T-cell (primary cell): ENCODE measurements at regions not wholly inside any gene's neighbourhood (a gene's known extent, or its start where the extent isn't known, plus 50 kb on each side); places are given as distances from the start of the nearest gene placed in this dataset.

Source experiments
- ATAC-seq, 4 experiments: fragments of 200-7000 bp in 3 of 4; fragments of 150-1000 bp in 1 of 4; cut with Tn5 transposase; replicated peaks in 1 of 4; 1 replicate in 3 of 4; 2 replicates in 1 of 4; pipeline ENCODE4 v1.10.0; 2021; ENCODE audit warnings: moderate library complexity in 3 of 4, mild to moderate bottlenecking in 2 of 4, moderate number of reproducible peaks in 1 of 4
- CTCF ChIA-PET, 2 donors: fragments of 300-600 bp; sonication (Branson Sonifier 250); formaldehyde crosslinking; loops; one replicate each; lab custom pipeline; 2022; ENCODE audit warnings: antibody characterized with exemption in 2 of 2; lab: Charles Lee
- POLR2A ChIA-PET, 2 donors: fragments of 300-600 bp; sonication (Branson Sonifier 250); formaldehyde crosslinking; loops; one replicate each; lab custom pipeline; 2022; ENCODE audit warnings: antibody characterized with exemption in 2 of 2; lab: Charles Lee
- DNase-seq, 35 experiments: peaks; one replicate each; pipeline versions ENCODE4 v3.0.0 to v3.0.0-alpha.2; 2013 to 2023
- H3K27ac ChIP-seq: one replicate; pipeline ENCODE4 v1.5.1; 2013; ENCODE audit warnings: low read length
- H3K27me3 ChIP-seq, 2 experiments: replicated peaks in 1 of 2; 1 replicate in 1 of 2; 2 replicates in 1 of 2; pipeline versions ENCODE4 v1.6.1 to v1.7.0; 2013; ENCODE audit warnings: low read length in 1 of 2, mixed read lengths in 1 of 2; ENCODE audit not compliant: control insufficient read depth in 2 of 2, insufficient read depth in 2 of 2; ENCODE audit errors: extremely low read depth in 1 of 2
- H3K36me3 ChIP-seq, 2 donors: 1 replicate in 1 of 2; 2 replicates in 1 of 2; pipeline versions ENCODE4 v1.6.1 to v1.7.0; 2013; ENCODE audit warnings: low read length in 1 of 2; ENCODE audit not compliant: control insufficient read depth in 2 of 2, insufficient read depth in 1 of 2; ENCODE audit errors: extremely low read depth in 1 of 2
- H3K4me1 ChIP-seq, 2 experiments: 1 replicate in 1 of 2; 2 replicates in 1 of 2; pipeline versions ENCODE4 v1.6.1 to v1.7.0; 2013; ENCODE audit warnings: low read length in 2 of 2, mixed read lengths in 1 of 2; ENCODE audit not compliant: insufficient read depth in 2 of 2, control insufficient read depth in 1 of 2; ENCODE audit errors: extremely low read depth in 1 of 2
- H3K4me3 ChIP-seq, 2 donors: 1 replicate in 1 of 2; 2 replicates in 1 of 2; pipeline versions ENCODE4 v1.5.1 to v1.7.0; 2013; ENCODE audit warnings: mild to moderate bottlenecking in 2 of 2, low read length in 1 of 2, moderate library complexity in 1 of 2; ENCODE audit not compliant: control insufficient read depth in 1 of 2; ENCODE audit errors: extremely low read depth in 1 of 2
- H3K9me3 ChIP-seq: 2 replicates; pipeline ENCODE4 v1.7.0; 2013
- H3K27ac Mint-ChIP-seq, 2 donors: one replicate each; pipeline ENCODE4 v1.8.0; 2020 to 2021; ENCODE audit warnings: mild to moderate bottlenecking in 2 of 2, mixed read lengths in 2 of 2
- H3K27me3 Mint-ChIP-seq, 2 donors: one replicate each; pipeline ENCODE4 v1.8.0; 2021 to 2022; ENCODE audit warnings: mixed read lengths in 2 of 2
- H3K36me3 Mint-ChIP-seq: one replicate; pipeline ENCODE4 v1.8.0; 2021; ENCODE audit warnings: mixed read lengths
- H3K4me1 Mint-ChIP-seq, 3 donors: one replicate each; pipeline ENCODE4 v1.8.0; 2020 to 2022; ENCODE audit warnings: mixed read lengths in 3 of 3, mild to moderate bottlenecking in 1 of 3
- H3K4me3 Mint-ChIP-seq, 3 donors: one replicate each; pipeline ENCODE4 v1.8.0; 2020 to 2022; ENCODE audit warnings: mild to moderate bottlenecking in 3 of 3, mixed read lengths in 3 of 3, moderate library complexity in 3 of 3
- H3K9me3 Mint-ChIP-seq, 3 donors: one replicate each; pipeline ENCODE4 v1.8.0; 2020 to 2022; ENCODE audit warnings: mixed read lengths in 3 of 3
- WGBS: methylation state at CpG from one replicate; pipeline ENCODE4 v1.1.5; 2013; ENCODE audit warnings: missing lambda C conversion rate; ENCODE audit not compliant: insufficient coverage; 5-methylcytosine and 5-hydroxymethylcytosine counted together

DNA sequence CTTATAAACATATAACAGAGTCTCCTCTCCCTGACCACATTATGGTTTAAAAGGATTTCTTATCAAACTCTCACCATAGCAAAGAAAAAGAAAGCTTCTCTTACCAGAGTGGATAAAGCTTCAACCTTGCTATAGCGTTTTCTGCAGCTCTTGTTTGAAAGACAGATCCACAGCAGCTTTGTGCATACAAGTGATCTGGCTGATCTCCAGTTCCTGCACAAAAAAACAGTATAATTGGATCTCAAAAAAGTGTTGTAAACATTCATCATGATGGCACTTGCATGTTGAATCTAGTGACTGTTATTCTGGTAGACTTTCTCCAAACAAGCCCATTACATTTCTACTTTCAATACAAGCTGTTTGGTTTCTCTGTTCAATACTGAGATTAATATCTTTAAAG, 178.9 kb upstream of the MGAT4C start:
- POLR2A ChIA-PET = no interaction called here
- Mint-ChIP-seq H3K36me3 (no peaks in the 10 kb centered on the region), H3K27me3 (no peaks in the 10 kb centered on the region), H3K4me3 (no peak overlapping the region), H3K9me3 (peaks cover 7 to 29% (median 12%) of the 10 kb centered on the region in 3 donors), H3K4me1 (no peaks in the 10 kb centered on the region), H3K27ac (no peak overlapping the region)
- H3K27ac ChIP-seq = no peak overlapping the region
- H3K9me3 ChIP-seq = no peaks in the 10 kb centered on the region
- CTCF ChIA-PET = no interaction called here
- no peaks in the 10 kb centered on the region for H3K27me3 ChIP-seq
- H3K36me3 ChIP-seq = no peaks in the 10 kb centered on the region
- DNase-seq (no peak), ATAC-seq (no peak)
- no CpG with 5 or more reads among the region's 1 CpG for WGBS
- H3K4me1 ChIP-seq = no peaks in the 10 kb centered on the region
- no peak overlapping the region for H3K4me3 ChIP-seq

DNA sequence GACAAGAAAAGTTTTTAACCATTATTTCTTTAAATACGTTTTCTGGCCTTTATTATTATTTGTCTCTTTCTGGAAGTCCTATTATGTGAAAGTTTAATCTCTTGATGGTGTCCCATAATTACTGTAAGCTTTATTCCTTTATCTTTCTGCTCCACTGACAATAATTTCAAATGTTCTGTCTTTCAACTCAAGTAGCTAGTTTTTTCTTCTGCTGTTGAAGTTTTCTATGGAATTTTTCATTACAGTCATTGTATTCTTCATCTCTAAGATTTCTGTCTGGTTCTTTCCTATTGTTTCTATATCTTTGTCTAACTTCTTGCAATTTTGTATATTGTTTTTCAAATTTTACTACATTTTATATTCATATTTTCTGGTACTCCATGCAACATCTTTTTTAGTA, 173.6 kb upstream of the MGAT4C start:
- no CpG with 5 or more reads among the region's 1 CpG for WGBS
- H3K4me1 Mint-ChIP-seq = no peaks in the 10 kb centered on the region
- POLR2A ChIA-PET = no interaction called here

DNA sequence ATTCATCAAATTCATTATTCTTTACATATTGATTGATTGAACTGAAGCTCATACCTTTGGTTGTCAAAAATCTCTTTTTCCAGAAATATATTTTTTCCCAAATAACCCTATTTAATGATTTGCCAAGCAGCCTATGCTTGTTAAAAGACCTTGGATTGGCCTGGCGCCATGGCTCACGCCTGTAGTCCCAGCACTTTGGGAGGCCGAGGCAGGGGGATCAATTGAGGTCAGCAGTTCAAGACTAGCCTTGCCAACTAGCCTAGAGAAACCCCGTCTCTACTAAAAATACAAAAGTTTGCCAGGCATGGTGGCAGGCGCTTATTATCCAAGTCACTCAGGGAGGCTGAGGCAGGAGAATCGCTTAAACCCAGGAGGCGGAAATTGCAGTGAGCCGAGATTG, 165.1 kb upstream of the MGAT4C start:
- ATAC-seq (no peak), DNase-seq (no peak)
- CTCF ChIA-PET = no interaction called here
- POLR2A ChIA-PET = interaction anchor here in 1 of 2 donors (0.6 kb wide), 1 partner anchor 131 kb away, joined by 3 read pairs; no protein-coding TSS in a partner anchor
- Histone ChIP-seq H3K4me3 (no peak overlapping the region), H3K27me3 (no peaks in the 10 kb centered on the region), H3K4me1 (no peaks in the 10 kb centered on the region), H3K36me3 (no peaks in the 10 kb centered on the region), H3K27ac (no peak overlapping the region), H3K9me3 (no peaks in the 10 kb centered on the region)
- H3K9me3 Mint-ChIP-seq = peaks cover 3 to 13% (median 4%) of the 10 kb centered on the region in 3 donors
- no peaks in the 10 kb centered on the region for H3K4me1 Mint-ChIP-seq
- 92% methylated on average over 2 of the region's 8 CpGs for WGBS
- no peaks in the 10 kb centered on the region for H3K36me3 Mint-ChIP-seq
- H3K27me3 Mint-ChIP-seq = no peaks in the 10 kb centered on the region
- H3K27ac Mint-ChIP-seq = no peak overlapping the region
- H3K4me3 Mint-ChIP-seq = no peak overlapping the region

More for the DNA sequence above, 173.6 kb upstream of the MGAT4C start:
- H3K9me3 Mint-ChIP-seq = peaks cover 12 to 47% (median 16%) of the 10 kb centered on the region in 3 donors
- DNase-seq (no peak), ATAC-seq (no peak)
- Histone ChIP-seq H3K36me3 (no peaks in the 10 kb centered on the region), H3K27ac (no peak overlapping the region), H3K27me3 (no peaks in the 10 kb centered on the region), H3K4me1 (no peaks in the 10 kb centered on the region), H3K4me3 (no peak overlapping the region), H3K9me3 (no peaks in the 10 kb centered on the region)
- H3K36me3 Mint-ChIP-seq = no peaks in the 10 kb centered on the region
- CTCF ChIA-PET = no interaction called here
- H3K4me3 Mint-ChIP-seq = no peak overlapping the region
- no peaks in the 10 kb centered on the region for H3K27me3 Mint-ChIP-seq
- no peak overlapping the region for H3K27ac Mint-ChIP-seq

DNA sequence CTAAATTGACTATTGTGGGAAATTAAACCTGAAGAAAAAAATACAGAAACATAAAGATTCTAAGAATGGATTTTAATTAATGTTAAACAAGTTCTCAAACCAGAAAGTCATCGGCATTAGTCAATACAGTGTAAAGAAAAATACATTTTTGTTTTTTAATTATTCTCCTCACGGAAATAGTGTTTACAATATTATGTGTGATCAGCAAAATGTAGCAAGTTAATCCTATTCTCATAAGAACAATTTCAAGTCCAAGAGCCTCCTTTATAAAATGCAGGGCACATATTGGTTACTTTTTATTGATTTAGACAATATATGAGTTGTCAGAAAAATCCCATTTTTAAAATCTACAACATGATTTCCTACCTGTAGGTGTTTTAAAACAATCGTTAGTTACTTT, 158.0 kb upstream of the MGAT4C start:
- Histone ChIP-seq H3K27ac (no peak overlapping the region), H3K4me3 (no peak overlapping the region), H3K27me3 (no peaks in the 10 kb centered on the region), H3K4me1 (no peaks in the 10 kb centered on the region), H3K9me3 (peaks cover 2% of the 10 kb centered on the region), H3K36me3 (no peaks in the 10 kb centered on the region)
- no CpG with 5 or more reads among the region's 3 CpGs for whole genome bisulfite sequencing
- POLR2A ChIA-PET = no interaction called here
- CTCF ChIA-PET = no interaction called here
- H3K4me3 Mint-ChIP-seq = no peak overlapping the region
- no peaks in the 10 kb centered on the region for H3K4me1 Mint-ChIP-seq
- DNase-seq (no peak), ATAC-seq (no peak)
- H3K27ac Mint-ChIP-seq = no peak overlapping the region
- H3K36me3 Mint-ChIP-seq = no peaks in the 10 kb centered on the region
- peaks cover 0 to 36% (median 23%) of the 10 kb centered on the region in 3 donors for H3K9me3 Mint-ChIP-seq
- no peaks in the 10 kb centered on the region for H3K27me3 Mint-ChIP-seq

DNA sequence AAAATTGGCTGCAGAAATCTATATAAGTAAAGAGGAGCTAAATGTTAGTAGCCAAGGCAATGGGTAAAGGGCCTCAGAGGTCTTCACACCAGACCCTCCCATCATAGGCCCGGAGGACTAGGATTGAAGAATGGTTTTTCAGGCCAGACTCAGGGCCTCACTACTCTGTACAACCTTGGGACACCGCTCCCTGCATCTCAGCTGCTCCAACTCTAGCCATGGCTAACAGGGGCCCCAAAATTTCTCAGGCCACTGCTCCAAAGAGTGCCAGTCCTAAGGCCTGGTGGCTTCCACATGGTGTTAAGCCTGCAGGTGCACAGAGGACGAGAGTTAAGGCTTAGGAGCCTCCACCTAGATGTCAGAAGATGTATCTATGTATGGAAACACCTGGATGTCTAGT, 155.5 kb upstream of the MGAT4C start:
- peaks cover 2% of the 10 kb centered on the region for H3K9me3 ChIP-seq
- H3K27ac Mint-ChIP-seq = no peak overlapping the region
- DNase-seq = no peak
- no peak overlapping the region for H3K27ac ChIP-seq
- H3K36me3 Mint-ChIP-seq = no peaks in the 10 kb centered on the region
- no peak overlapping the region for H3K4me3 Mint-ChIP-seq
- POLR2A ChIA-PET = no interaction called here
- CTCF ChIA-PET = no interaction called here
- no peak overlapping the region for H3K4me3 ChIP-seq
- H3K36me3 ChIP-seq = no peaks in the 10 kb centered on the region
- WGBS = 43% methylated on average over 3 of the region's 3 CpGs
- no peaks in the 10 kb centered on the region for H3K27me3 Mint-ChIP-seq
- ATAC-seq = no peak
- H3K9me3 Mint-ChIP-seq = peaks cover 0 to 33% (median 23%) of the 10 kb centered on the region in 3 donors
- no peaks in the 10 kb centered on the region for H3K4me1 ChIP-seq
- no peaks in the 10 kb centered on the region for H3K27me3 ChIP-seq
- H3K4me1 Mint-ChIP-seq = no peaks in the 10 kb centered on the region

DNA sequence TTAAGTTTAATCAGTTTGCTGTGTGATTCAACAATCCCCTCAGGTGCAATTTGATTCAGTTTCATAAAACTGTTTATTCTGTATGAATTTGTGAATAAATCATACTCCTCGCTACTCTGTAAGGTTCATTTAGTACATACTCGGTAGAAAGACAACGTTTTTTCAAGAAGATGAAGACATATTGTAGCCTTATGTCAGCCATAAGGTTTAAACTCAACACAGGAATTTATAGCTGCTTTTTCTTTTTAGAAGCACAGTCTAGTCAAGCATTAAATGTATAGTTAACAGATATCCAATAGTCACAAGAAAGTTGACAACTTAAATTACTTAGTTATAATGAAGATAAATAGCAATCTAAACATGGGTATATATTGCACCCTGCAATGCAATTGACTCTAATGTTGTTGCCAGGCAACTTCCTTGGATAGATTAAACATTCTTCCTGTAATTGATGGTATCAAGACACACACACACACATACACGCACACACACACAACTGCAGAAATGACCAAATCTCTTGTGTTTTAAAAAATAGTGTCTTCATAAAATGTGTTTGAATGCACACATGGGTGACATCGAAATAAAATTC, 151.5 kb upstream of the MGAT4C start:
- Histone ChIP-seq H3K4me3 (no peak overlapping the region), H3K27ac (no peak overlapping the region), H3K9me3 (no peaks in the 10 kb centered on the region), H3K36me3 (no peaks in the 10 kb centered on the region), H3K4me1 (no peaks in the 10 kb centered on the region), H3K27me3 (no peaks in the 10 kb centered on the region)
- Mint-ChIP-seq H3K27ac (no peak overlapping the region), H3K27me3 (no peaks in the 10 kb centered on the region), H3K4me3 (no peak overlapping the region), H3K9me3 (peaks cover 0 to 22% (median 19%) of the 10 kb centered on the region in 3 donors), H3K4me1 (no peaks in the 10 kb centered on the region), H3K36me3 (no peaks in the 10 kb centered on the region)
- DNase-seq (no peak), ATAC-seq (no peak)
- no CpG with 5 or more reads among the region's 5 CpGs for WGBS
- ChIA-PET POLR2A (no interaction called here), CTCF (no interaction called here)

DNA sequence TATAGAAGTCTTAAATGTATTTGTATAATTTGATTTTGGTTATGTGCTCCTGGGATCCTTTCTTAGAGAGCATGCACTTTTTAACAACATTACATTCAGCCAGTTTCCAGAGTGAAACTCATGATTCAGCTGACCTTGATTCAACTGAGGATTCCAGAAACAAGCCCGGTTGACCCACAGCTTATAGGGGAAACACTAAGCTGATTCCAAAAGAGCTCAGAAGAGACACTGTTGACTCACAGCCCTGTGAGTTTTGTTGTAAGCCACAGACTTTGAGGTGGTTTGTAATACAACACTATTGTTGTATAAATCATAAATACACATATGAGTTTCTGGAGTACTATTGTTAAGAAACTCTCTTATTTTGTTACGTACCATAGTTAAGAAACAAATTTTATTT, 133.8 kb upstream of the MGAT4C start:
- no peaks in the 10 kb centered on the region for H3K4me1 ChIP-seq
- H3K4me3 Mint-ChIP-seq = no peak overlapping the region
- H3K27me3 Mint-ChIP-seq = no peaks in the 10 kb centered on the region
- no peak overlapping the region for H3K27ac ChIP-seq
- H3K27me3 ChIP-seq = no peaks in the 10 kb centered on the region
- no CpG with 5 or more reads among the region's 2 CpGs for WGBS
- ATAC-seq = no peak
- no peak overlapping the region for H3K27ac Mint-ChIP-seq
- no peaks in the 10 kb centered on the region for H3K36me3 ChIP-seq
- H3K36me3 Mint-ChIP-seq = no peaks in the 10 kb centered on the region
- ChIA-PET POLR2A (no interaction called here), CTCF (no interaction called here)
- no peaks in the 10 kb centered on the region for H3K4me1 Mint-ChIP-seq
- H3K9me3 Mint-ChIP-seq = peaks cover 4 to 8% (median 7%) of the 10 kb centered on the region in 3 donors
- H3K9me3 ChIP-seq = no peaks in the 10 kb centered on the region
- H3K4me3 ChIP-seq = no peak overlapping the region
- no peak for DNase-seq
